KMS-11 (cell line): ENCODE measurements at regions not wholly inside any gene's neighbourhood (a gene's known extent, or its start where the extent isn't known, plus 50 kb on each side); places are given as distances from the start of the nearest gene placed in this dataset.

Experiments
- H2AFZ ChIP-seq: fragments of 200-600 bp; sonication (generic); 2 replicates; pipeline ENCODE4 v1.6.1; 2016; ENCODE audit warnings: antibody characterized with exemption, mixed run types, low read depth
- H3K27ac ChIP-seq: fragments of 200-600 bp; sonication (generic); 2 replicates; pipeline ENCODE4 v1.6.1; 2016; ENCODE audit warnings: mild to moderate bottlenecking, mixed run types
- H3K27me3 ChIP-seq: fragments of 200-600 bp; sonication (generic); 2 replicates; pipeline ENCODE4 v1.6.1; 2017; ENCODE audit warnings: mild to moderate bottlenecking, low read depth, mixed run types, moderate library complexity; ENCODE audit not compliant: insufficient read depth
- H3K36me3 ChIP-seq: fragments of 200-600 bp; sonication (generic); 2 replicates; pipeline ENCODE4 v1.6.1; 2017; ENCODE audit warnings: mild to moderate bottlenecking, mixed run types; ENCODE audit not compliant: insufficient read depth
- H3K4me1 ChIP-seq: fragments of 200-600 bp; sonication (generic); 2 replicates; pipeline ENCODE4 v1.6.1; 2016; ENCODE audit warnings: mild to moderate bottlenecking, low read depth, mixed run types; ENCODE audit not compliant: poor library complexity, severe bottlenecking
- H3K4me2 ChIP-seq: fragments of 200-600 bp; sonication (generic); 2 replicates; pipeline ENCODE4 v1.7.0; 2016; ENCODE audit warnings: mild to moderate bottlenecking, mixed run types
- H3K4me3 ChIP-seq: fragments of 200-600 bp; sonication (generic); IDR thresholded peaks from 2 replicates; pipeline ENCODE4 v1.6.1; 2017; ENCODE audit warnings: low read depth, low read length, mixed read lengths; ENCODE audit not compliant: insufficient read depth
- H3K79me2 ChIP-seq: fragments of 200-600 bp; sonication (generic); 2 replicates; pipeline ENCODE4 v1.6.1; 2016; ENCODE audit warnings: low read depth, mixed run types; ENCODE audit not compliant: insufficient read depth
- H3K9ac ChIP-seq: fragments of 200-600 bp; sonication (generic); 2 replicates; pipeline ENCODE4 v1.6.1; 2016; ENCODE audit warnings: mild to moderate bottlenecking, mixed run types
- H4K20me1 ChIP-seq: fragments of 200-600 bp; sonication (generic); 2 replicates; pipeline ENCODE4 v1.6.1; 2016; ENCODE audit warnings: mild to moderate bottlenecking, mixed run types; ENCODE audit not compliant: insufficient read depth
- CTCF ChIP-seq: fragments of 200-600 bp; sonication (generic); conservative IDR thresholded peaks from 2 replicates; pipeline ENCODE4 v1.6.1; 2017; ENCODE audit warnings: low read depth, mild to moderate bottlenecking, antibody characterized with exemption, low read length, moderate library complexity, mixed read lengths

- Histone ChIP-seq H3K4me2 (no peak overlapping the region), H4K20me1 (no peaks in the 10 kb centered on the region), H3K4me3 (no peak overlapping the region), H3K4me1 (no peaks in the 10 kb centered on the region), H3K36me3 (no peaks in the 10 kb centered on the region), H2AFZ (no peak overlapping the region), H3K27ac (no peak overlapping the region), H3K9ac (no peak overlapping the region), H3K79me2 (no peaks in the 10 kb centered on the region), H3K27me3 (peaks cover 4% of the 10 kb centered on the region; the same call in 1 of the 2 replicates)
- no peak for TF ChIP-seq CTCF
These were observed 197.9 kb downstream of the BRD1 start for GRCh38 chr22:49629586-49630447.

GRCh38 chr22:49629261-49629570 lies 198.5 kb downstream of the BRD1 start:
- Histone ChIP-seq H2AFZ (no peak overlapping the region), H3K27ac (no peak overlapping the region), H3K9ac (no peak overlapping the region), H3K79me2 (no peaks in the 10 kb centered on the region), H3K4me3 (no peak overlapping the region), H3K27me3 (peaks cover 4% of the 10 kb centered on the region; the same call in 1 of the 2 replicates), H3K4me2 (no peak overlapping the region), H4K20me1 (no peaks in the 10 kb centered on the region), H3K36me3 (no peaks in the 10 kb centered on the region), H3K4me1 (no peaks in the 10 kb centered on the region)
- TF ChIP-seq CTCF: no peak

GRCh38 chr22:49628391-49629260 lies 199.0 kb downstream of the BRD1 start:
- Histone ChIP-seq H3K4me1 (no peaks in the 10 kb centered on the region), H3K36me3 (no peaks in the 10 kb centered on the region), H3K79me2 (no peaks in the 10 kb centered on the region), H3K4me2 (no peak overlapping the region), H3K9ac (no peak overlapping the region), H3K4me3 (no peak overlapping the region), H3K27me3 (peaks cover 4% of the 10 kb centered on the region; the same call in 1 of the 2 replicates), H2AFZ (no peak overlapping the region), H3K27ac (no peak overlapping the region), H4K20me1 (no peaks in the 10 kb centered on the region)
- TF ChIP-seq CTCF: no peak

- Histone ChIP-seq H3K4me2 (no peak overlapping the region), H4K20me1 (no peaks in the 10 kb centered on the region), H3K79me2 (no peaks in the 10 kb centered on the region), H3K4me3 (no peak overlapping the region), H3K9ac (no peak overlapping the region), H3K27ac (no peak overlapping the region), H3K27me3 (peaks cover 4% of the 10 kb centered on the region; the same call in 1 of the 2 replicates), H2AFZ (no peak overlapping the region), H3K36me3 (no peaks in the 10 kb centered on the region), H3K4me1 (no peaks in the 10 kb centered on the region)
- TF ChIP-seq CTCF: no peak
These were observed 200.2 kb downstream of the BRD1 start for GRCh38 chr22:49627217-49628181.
